ENCODE measurements at regions not wholly inside any gene's neighbourhood (a gene's known extent, or its start where the extent isn't known, plus 50 kb on each side); places are given as distances from the start of the nearest gene placed in this dataset.
"Not testable (repeated sequence)": the region's sequence is repeated elsewhere in the genome, so short reads cannot be mapped to it uniquely, and the experiment has no call there.

DNA sequence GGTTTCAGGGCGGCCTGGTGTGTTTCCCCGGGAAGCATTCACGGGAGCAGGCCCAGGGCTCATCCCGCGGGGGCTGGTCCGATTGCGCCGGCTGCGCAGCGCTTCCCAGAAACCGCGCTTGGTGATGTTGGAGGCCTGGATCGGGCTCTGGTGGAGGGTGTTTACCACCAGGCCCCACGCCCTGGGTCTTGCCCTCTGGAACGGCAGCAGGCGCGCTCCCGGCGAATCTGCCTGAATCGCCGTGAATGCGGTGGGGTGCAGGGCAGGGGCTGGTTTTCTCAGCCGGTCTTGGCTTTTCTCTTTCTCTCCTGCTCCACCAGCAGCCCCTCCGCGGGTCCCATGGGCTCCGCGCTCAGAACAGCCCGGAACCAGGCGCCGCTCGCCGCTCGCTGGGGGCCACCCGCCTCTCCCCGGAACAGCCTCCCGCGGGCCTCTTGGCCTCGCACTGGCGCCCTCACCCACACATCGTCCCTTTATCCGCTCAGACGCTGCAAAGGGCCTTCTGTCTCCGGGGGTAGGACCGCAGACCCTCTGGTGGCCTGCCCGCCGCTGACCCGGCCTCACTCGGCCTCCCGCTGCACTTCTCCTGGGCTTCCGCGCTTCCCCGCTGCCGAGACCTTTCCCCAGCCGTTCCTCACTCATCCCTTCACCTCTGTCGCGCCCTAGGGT is 69.4 kb upstream of the GJB6 start:
- DNase-seq (ENCODE audit: low spot score): no peak
- no peaks in the 10 kb centered on the region for H3K4me1 Mint-ChIP-seq (ENCODE audit: low read depth)
- no peak overlapping the region for H3K4me3 Mint-ChIP-seq
- no peak overlapping the region for H3K27ac Mint-ChIP-seq
- peaks cover 52% of the 10 kb centered on the region for H3K27me3 Mint-ChIP-seq (ENCODE audit: low read depth)
- no peaks in the 10 kb centered on the region for H3K9me3 Mint-ChIP-seq
- H3K36me3 Mint-ChIP-seq (ENCODE audit: low read depth): no peaks in the 10 kb centered on the region

DNA sequence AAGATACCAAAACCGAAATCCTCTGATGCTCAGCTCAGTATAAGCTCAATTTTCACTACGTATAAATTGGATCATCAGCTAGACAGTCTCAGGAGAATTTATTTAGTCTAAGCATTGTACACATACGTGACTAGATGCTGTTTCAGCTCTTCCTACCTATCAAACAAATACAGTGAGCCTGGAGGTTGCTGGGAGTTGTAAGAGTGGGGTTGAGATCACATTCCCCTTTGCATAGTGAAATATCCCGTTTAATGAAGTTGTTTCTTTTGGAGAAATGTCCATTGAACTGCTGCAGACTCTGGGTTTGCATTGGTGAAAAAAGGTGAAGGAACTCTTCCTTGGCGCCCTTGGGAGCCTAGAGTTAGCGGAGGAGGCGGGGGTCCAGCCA is 68.9 kb upstream of the GJB6 start:
- H3K4me3 Mint-ChIP-seq: no peak overlapping the region
- H3K27ac Mint-ChIP-seq: no peak overlapping the region
- H3K27me3 Mint-ChIP-seq (ENCODE audit: low read depth): peaks cover 52% of the 10 kb centered on the region

DNA sequence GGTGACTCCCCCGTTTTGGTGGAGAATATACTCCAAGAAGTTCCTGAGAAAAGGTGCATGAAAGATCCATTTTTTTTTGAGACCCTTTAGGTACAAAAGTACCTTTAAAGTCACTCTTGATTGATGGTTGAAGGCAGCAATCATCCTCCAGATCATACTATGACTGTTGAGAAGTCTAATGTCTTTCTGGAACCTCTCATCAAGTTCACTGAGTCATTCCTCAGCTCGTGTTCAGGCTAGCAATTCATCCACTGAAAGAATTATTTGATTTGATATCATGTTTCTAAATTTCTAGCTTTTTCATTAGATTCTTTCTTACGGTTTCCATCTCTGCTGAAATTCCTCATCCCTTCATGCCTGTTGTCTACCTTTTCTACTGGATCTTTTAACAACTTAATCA is 65.1 kb upstream of the GJB6 start:
- H3K27me3 Mint-ChIP-seq (ENCODE audit: low read depth): peaks cover 33% of the 10 kb centered on the region
- H3K4me1 Mint-ChIP-seq (ENCODE audit: low read depth): no peaks in the 10 kb centered on the region
- H3K4me3 Mint-ChIP-seq: no peak overlapping the region
- H3K9me3 Mint-ChIP-seq: no peaks in the 10 kb centered on the region
- DNase-seq (ENCODE audit: low spot score): no peak
- H3K27ac Mint-ChIP-seq: no peak overlapping the region
- no peaks in the 10 kb centered on the region for H3K36me3 Mint-ChIP-seq (ENCODE audit: low read depth)

More for the DNA sequence above, 68.9 kb upstream of the GJB6 start:
- no peaks in the 10 kb centered on the region for H3K9me3 Mint-ChIP-seq
- no peaks in the 10 kb centered on the region for H3K36me3 Mint-ChIP-seq (ENCODE audit: low read depth)
- no peaks in the 10 kb centered on the region for H3K4me1 Mint-ChIP-seq (ENCODE audit: low read depth)
- DNase-seq (ENCODE audit: low spot score): no peak

DNA sequence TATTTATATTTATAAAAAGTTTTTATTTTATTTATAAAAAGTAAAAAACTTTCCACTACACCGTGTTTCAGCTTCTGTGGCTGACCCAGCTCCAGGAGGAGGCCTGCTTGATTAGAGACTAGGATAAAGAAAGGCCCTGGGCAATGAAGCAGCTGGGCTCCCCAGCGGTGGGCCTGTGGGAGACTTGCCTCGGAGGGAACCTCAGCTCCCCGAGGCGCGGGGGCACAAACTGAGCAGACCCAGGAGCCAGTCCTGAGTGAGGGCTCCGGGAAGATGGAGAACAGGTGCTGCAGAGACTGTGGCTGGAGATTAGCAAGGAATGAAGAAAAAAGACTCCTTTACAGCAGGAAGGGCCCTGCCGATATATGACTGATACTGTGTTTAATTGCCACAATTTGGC is 63.8 kb upstream of the GJB6 start:
- H3K27me3 Mint-ChIP-seq (ENCODE audit: low read depth): peaks cover 26% of the 10 kb centered on the region
- H3K36me3 Mint-ChIP-seq (ENCODE audit: low read depth): no peaks in the 10 kb centered on the region
- H3K27ac Mint-ChIP-seq: no peak overlapping the region
- H3K9me3 Mint-ChIP-seq: no peaks in the 10 kb centered on the region
- no peak for DNase-seq (ENCODE audit: low spot score)
- H3K4me3 Mint-ChIP-seq: no peak overlapping the region
- H3K4me1 Mint-ChIP-seq (ENCODE audit: low read depth): no peaks in the 10 kb centered on the region

DNA sequence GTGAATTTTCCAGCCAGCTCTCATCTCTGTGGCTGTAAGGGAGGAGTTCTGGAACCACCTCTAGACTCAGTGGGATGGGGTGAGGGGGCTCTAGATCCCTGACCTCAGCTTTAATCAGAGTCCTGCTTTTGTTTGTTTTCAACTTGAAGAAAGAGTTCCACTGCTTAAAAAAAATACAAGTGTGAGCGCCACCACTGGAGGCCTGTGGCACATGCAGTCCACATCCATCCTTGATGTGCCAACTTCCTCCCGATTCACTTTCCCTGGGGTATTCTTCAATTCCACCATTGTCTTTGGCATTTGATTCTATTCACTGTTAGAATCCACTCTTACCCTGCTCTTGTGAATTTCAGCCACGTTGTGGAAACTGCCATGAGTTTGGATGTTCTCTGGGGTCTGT is 62.4 kb upstream of the GJB6 start:
- H3K36me3 Mint-ChIP-seq (ENCODE audit: low read depth): no peaks in the 10 kb centered on the region
- H3K27ac Mint-ChIP-seq: no peak overlapping the region
- peaks cover 17% of the 10 kb centered on the region for H3K27me3 Mint-ChIP-seq (ENCODE audit: low read depth)
- H3K4me3 Mint-ChIP-seq: no peak overlapping the region
- H3K4me1 Mint-ChIP-seq (ENCODE audit: low read depth): no peaks in the 10 kb centered on the region
- no peaks in the 10 kb centered on the region for H3K9me3 Mint-ChIP-seq
- DNase-seq (ENCODE audit: low spot score): no peak

DNA sequence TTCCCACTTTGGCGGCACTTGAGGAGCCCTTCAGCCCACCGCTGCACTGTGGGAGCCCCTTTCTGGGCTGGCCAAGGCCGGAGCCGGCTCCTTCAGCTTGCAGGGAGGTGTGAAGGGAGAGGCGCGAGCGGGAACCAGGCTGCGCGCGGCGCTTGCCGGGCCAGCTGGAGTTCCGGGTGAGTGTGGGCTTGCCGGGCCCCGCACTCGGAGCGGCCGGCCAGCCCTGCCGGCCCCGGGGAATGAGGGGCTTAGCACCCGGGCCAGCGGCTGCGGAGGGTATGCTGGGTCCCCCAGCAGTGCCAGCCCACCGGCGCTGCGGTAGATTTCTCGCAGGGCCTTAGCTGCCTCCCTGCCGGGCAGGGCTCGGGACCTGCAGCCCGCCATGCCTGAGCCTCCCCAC is 60.2 kb upstream of the GJB6 start:
- not testable (repeated sequence) for H3K9me3 Mint-ChIP-seq; H3K4me1 Mint-ChIP-seq (ENCODE audit: low read depth); H3K27me3 Mint-ChIP-seq (ENCODE audit: low read depth); H3K36me3 Mint-ChIP-seq (ENCODE audit: low read depth); H3K4me3 Mint-ChIP-seq; H3K27ac Mint-ChIP-seq; DNase-seq (ENCODE audit: low spot score)

DNA sequence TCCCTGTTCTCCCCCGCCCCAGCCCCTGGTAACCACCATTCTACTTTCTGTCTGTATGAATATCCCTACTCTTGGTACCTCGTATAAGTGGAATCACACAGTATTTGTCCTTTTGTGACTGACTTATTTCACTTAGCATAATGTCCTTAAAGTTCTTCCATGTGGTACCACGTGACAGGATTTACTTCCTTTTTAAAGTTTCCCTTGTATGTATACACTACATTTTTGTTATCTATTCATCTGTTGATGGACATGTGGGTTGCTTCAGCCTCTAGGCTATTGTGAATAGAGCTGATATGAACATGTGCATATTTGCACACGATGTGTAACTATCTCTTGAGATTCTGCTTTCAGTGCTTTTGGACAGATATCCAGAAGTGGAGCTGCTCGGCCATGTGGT is 59.6 kb upstream of the GJB6 start:
- Mint-ChIP-seq H3K4me1 (ENCODE audit: low read depth) (no peaks in the 10 kb centered on the region), H3K27ac (no peak overlapping the region), H3K36me3 (ENCODE audit: low read depth) (no peaks in the 10 kb centered on the region), H3K4me3 (no peak overlapping the region), H3K9me3 (no peaks in the 10 kb centered on the region), H3K27me3 (ENCODE audit: low read depth) (peaks cover 6% of the 10 kb centered on the region)
- no peak for DNase-seq (ENCODE audit: low spot score)

DNA sequence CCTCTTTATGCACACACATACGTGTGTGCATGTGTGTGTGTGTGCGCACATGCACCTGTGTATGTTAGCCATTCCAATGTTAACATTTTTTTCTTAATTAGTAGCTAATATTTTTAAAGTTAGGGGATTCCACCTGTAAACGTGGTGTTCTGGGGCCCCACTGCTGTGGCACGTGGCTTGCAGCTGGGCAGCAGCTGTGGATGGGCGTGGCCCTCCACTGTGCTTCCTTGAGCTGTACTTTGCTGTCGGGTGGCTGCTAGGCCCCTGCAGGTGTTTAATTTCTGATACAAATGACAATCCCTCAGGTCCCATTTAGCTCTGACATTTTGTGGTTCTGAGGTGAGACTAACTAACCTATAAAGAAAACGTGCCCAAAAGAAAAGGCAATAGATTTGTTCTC is 58.9 kb upstream of the GJB6 start:
- Mint-ChIP-seq H3K4me1 (ENCODE audit: low read depth) (no peaks in the 10 kb centered on the region), H3K4me3 (no peak overlapping the region), H3K27me3 (ENCODE audit: low read depth) (peaks cover 6% of the 10 kb centered on the region), H3K9me3 (peaks cover 4% of the 10 kb centered on the region), H3K27ac (no peak overlapping the region), H3K36me3 (ENCODE audit: low read depth) (no peaks in the 10 kb centered on the region)
- DNase-seq (ENCODE audit: low spot score): no peak

DNA sequence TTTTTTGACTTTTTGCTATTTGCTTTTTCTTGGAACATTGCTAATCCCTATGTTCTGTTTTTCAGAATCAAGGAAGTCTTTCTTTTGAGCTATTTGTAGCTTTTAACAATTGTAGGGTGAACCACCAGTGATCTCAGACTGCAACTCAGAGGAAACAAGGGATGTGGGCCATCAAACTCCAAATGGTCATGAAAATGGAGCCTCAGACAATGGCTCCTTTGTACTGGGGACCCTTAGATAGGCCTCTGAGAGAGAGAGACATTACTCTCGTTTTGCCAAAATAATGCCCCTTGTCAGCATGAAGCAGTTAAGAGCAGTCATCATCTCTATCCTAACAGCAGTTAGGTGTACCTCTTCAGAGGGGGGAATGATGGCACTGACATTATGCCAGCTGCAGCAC is 56.4 kb upstream of the GJB6 start:
- H3K36me3 Mint-ChIP-seq (ENCODE audit: low read depth): no peaks in the 10 kb centered on the region
- no peaks in the 10 kb centered on the region for H3K4me1 Mint-ChIP-seq (ENCODE audit: low read depth)
- peaks cover 6% of the 10 kb centered on the region for H3K27me3 Mint-ChIP-seq (ENCODE audit: low read depth)
- no peak for DNase-seq (ENCODE audit: low spot score)
- H3K27ac Mint-ChIP-seq: no peak overlapping the region
- peaks cover 18% of the 10 kb centered on the region for H3K9me3 Mint-ChIP-seq
- H3K4me3 Mint-ChIP-seq: no peak overlapping the region

DNA sequence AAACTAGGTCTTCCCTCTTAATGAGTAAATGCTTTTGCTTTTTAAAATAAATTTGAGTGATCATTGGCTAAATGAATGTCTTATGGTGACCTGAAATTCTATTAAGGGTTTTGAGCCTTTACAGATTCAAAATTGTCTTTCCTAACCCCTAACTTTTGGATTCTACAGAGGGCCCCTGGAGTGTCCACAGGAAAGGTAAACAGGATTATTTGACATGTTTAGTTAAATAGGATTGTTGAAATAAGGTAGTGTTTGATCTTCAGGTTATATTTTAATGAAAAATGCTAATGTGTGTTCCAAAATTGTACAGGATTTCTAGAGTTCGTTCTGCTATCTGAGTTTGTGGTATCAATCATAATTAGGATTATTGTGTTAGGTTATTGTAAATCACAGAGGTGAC is 55.9 kb upstream of the GJB6 start:
- no peak for DNase-seq (ENCODE audit: low spot score)
- H3K36me3 Mint-ChIP-seq (ENCODE audit: low read depth): no peaks in the 10 kb centered on the region
- no peak overlapping the region for H3K27ac Mint-ChIP-seq
- no peak overlapping the region for H3K4me3 Mint-ChIP-seq
- no peaks in the 10 kb centered on the region for H3K4me1 Mint-ChIP-seq (ENCODE audit: low read depth)
- peaks cover 18% of the 10 kb centered on the region for H3K9me3 Mint-ChIP-seq
- H3K27me3 Mint-ChIP-seq (ENCODE audit: low read depth): peaks cover 6% of the 10 kb centered on the region

DNA sequence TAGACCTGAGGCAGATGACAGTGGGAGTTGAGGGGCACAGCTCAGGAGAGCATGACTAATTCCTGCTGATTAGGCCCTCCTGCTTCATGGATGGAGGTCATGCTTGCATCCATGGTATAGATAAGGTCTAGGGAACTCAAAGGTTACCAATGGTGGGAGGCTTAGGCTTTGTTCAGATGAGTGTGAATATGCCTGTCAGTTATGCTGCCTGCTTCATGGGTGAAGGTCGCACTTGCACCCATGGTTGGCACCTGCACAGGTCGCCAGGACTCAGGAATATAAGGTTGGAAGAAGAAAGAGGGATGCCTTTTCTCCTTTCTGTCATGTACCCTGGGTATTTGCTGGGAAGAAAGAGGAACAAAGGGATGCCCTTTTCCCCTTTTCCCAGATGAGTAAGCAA is 53.4 kb upstream of the GJB6 start:
- Mint-ChIP-seq H3K4me3 (no peak overlapping the region), H3K36me3 (ENCODE audit: low read depth) (no peaks in the 10 kb centered on the region), H3K27me3 (ENCODE audit: low read depth) (peaks cover 6% of the 10 kb centered on the region), H3K27ac (no peak overlapping the region), H3K4me1 (ENCODE audit: low read depth) (no peaks in the 10 kb centered on the region), H3K9me3 (peaks cover 18% of the 10 kb centered on the region)
- no peak for DNase-seq (ENCODE audit: low spot score)

Measured in T-helper 2 cell treated with Interferon-gamma antibody and Interleukin-4, amounts not matched to agents 5 μg/mL and 100 μg/mL, for 36 hours (primary cell).